NCI-H1048 (cell line): ENCODE measurements at regions not wholly inside any gene's neighbourhood (a gene's known extent, or its start where the extent isn't known, plus 50 kb on each side); places are given as distances from the start of the nearest gene placed in this dataset.

ENCODE experiments used
- DNase-seq: peaks from one replicate; lab custom pipeline; 2025; lab: John Stamatoyannopoulos, UW

GRCh38 chr4:13126976-13127910 is 356.9 kb downstream of the RAB28 start:
- no peak for DNase-seq

- no peak for DNase-seq
Measured at GRCh38 chr4:13118633-13119032, 365.5 kb downstream of the RAB28 start.

GRCh38 chr4:13117185-13117584 is 367.0 kb downstream of the RAB28 start:
- DNase-seq: no peak

- no peak for DNase-seq
Measured at GRCh38 chr4:13112030-13112429, 372.1 kb downstream of the RAB28 start.

GRCh38 chr4:13109536-13109935 is 374.6 kb downstream of the RAB28 start:
- no peak for DNase-seq

GRCh38 chr4:13108096-13108495 is 376.0 kb downstream of the RAB28 start:
- no peak for DNase-seq

- DNase-seq: no peak
Measured at GRCh38 chr4:13103382-13104015, 380.6 kb downstream of the RAB28 start.

- no peak for DNase-seq
Measured at GRCh38 chr4:13102092-13102742, 381.9 kb downstream of the RAB28 start.

- DNase-seq: no peak
Measured at GRCh38 chr4:13097971-13098370, 386.2 kb downstream of the RAB28 start.

- no peak for DNase-seq
Measured at GRCh38 chr4:13095722-13096121, 388.4 kb downstream of the RAB28 start.

GRCh38 chr4:13093170-13093569 is 391.0 kb downstream of the RAB28 start:
- no peak for DNase-seq

GRCh38 chr4:13092702-13093101 is 391.4 kb downstream of the RAB28 start:
- DNase-seq: no peak

GRCh38 chr4:13089659-13089998 is 394.5 kb downstream of the RAB28 start:
- no peak for DNase-seq

GRCh38 chr4:13088726-13089658 is 395.1 kb downstream of the RAB28 start:
- DNase-seq: no peak

- no peak for DNase-seq
Measured at GRCh38 chr4:13087041-13087440, 397.1 kb downstream of the RAB28 start.

GRCh38 chr4:13084210-13084609 is 399.9 kb downstream of the RAB28 start:
- DNase-seq: no peak

GRCh38 chr4:13081830-13082229 is 402.3 kb downstream of the RAB28 start:
- no peak for DNase-seq

GRCh38 chr4:13067077-13067476 is 417.1 kb downstream of the RAB28 start:
- no peak for DNase-seq

- no peak for DNase-seq
Measured at GRCh38 chr4:13059019-13059418, 425.1 kb downstream of the RAB28 start.

GRCh38 chr4:13056630-13057189 is 427.4 kb downstream of the RAB28 start:
- no peak for DNase-seq

- no peak for DNase-seq
Measured at GRCh38 chr4:13054420-13054970, 429.6 kb downstream of the RAB28 start.
